PC-9 (cell line): ENCODE measurements at regions not wholly inside any gene's neighbourhood (a gene's known extent, or its start where the extent isn't known, plus 50 kb on each side); places are given as distances from the start of the nearest gene placed in this dataset.

ENCODE experiments used
- CTCF ChIP-seq: fragments of 200-600 bp; sonication (generic); conservative IDR thresholded peaks from 2 replicates; pipeline ENCODE4 v1.6.1; 2017; ENCODE audit warnings: mixed run types, antibody characterized with exemption, mild to moderate bottlenecking, moderate library complexity
- EZH2 ChIP-seq: fragments of 200-600 bp; sonication (generic); IDR thresholded peaks from 2 replicates; pipeline ENCODE4 v1.8.0; 2017; ENCODE audit warnings: antibody characterized with exemption, low read depth

- no peak for TF ChIP-seq CTCF
- TF ChIP-seq EZH2 = no peak
Measured at GRCh38 chr15:66866656-66867055, 164.6 kb downstream of the SMAD6 start.
